H1 (cell line): ENCODE measurements at regions not wholly inside any gene's neighbourhood (a gene's known extent, or its start where the extent isn't known, plus 50 kb on each side); places are given as distances from the start of the nearest gene placed in this dataset.

Experiments used
- CTCF ChIA-PET: fragments of 300-600 bp; sonication (Branson Sonifier 250); formaldehyde crosslinking; loops from one replicate; lab custom pipeline; 2021; ENCODE audit not compliant: partially characterized antibody; lab: Charles Lee
- POLR2A ChIA-PET: fragments of 300-600 bp; sonication (Branson Sonifier 250); formaldehyde crosslinking; loops from one replicate; lab custom pipeline; 2021; ENCODE audit warnings: inconsistent platforms; ENCODE audit not compliant: partially characterized antibody; lab: Charles Lee
- DNase-seq, 2 experiments: peaks; one replicate each; pipeline versions ENCODE4 v3.0.0 to v3.0.0-alpha.2; 2010 to 2022; ENCODE audit warnings: low spot score in 2 of 2, low read depth in 1 of 2, mixed read lengths in 1 of 2
- FAIRE-seq: peaks from 2 replicates; lab custom pipeline; 2011; peaks lifted over from hg19 to GRCh38; lab: Jason Lieb, UNC
- H2AFZ ChIP-seq: 2 replicates; pipeline ENCODE4 v1.8.1; 2012; ENCODE audit warnings: low read length, inconsistent platforms
- H2AK5ac ChIP-seq: 2 replicates; pipeline ENCODE4 v1.6.1; 2013; ENCODE audit warnings: low read depth, low read length
- H2BK120ac ChIP-seq: replicated peaks from 2 replicates; pipeline ENCODE3; 2013; ENCODE audit warnings: low read depth, low read length, inconsistent platforms
- H2BK12ac ChIP-seq: 2 replicates; pipeline ENCODE4 v1.6.1; 2013; ENCODE audit warnings: low read depth, low read length
- H2BK15ac ChIP-seq: 2 replicates; pipeline ENCODE4 v1.6.1; 2013; ENCODE audit warnings: low read length
- H2BK20ac ChIP-seq: 2 replicates; pipeline ENCODE4 v1.6.1; 2013; ENCODE audit warnings: low read length
- H2BK5ac ChIP-seq: 2 replicates; pipeline ENCODE4 v1.6.1; 2013; ENCODE audit warnings: low read depth, low read length
- H3K14ac ChIP-seq: 2 replicates; pipeline ENCODE4 v1.6.1; 2013; ENCODE audit warnings: inconsistent platforms; ENCODE audit not compliant: insufficient read length
- H3K18ac ChIP-seq: 2 replicates; pipeline ENCODE4 v1.6.1; 2013; ENCODE audit warnings: low read length; ENCODE audit errors: extremely low read depth
- H3K23ac ChIP-seq: 2 replicates; pipeline ENCODE4 v1.6.1; 2013; ENCODE audit warnings: inconsistent platforms; ENCODE audit not compliant: insufficient read length
- H3K23me2 ChIP-seq: 2 replicates; pipeline ENCODE4 v1.6.1; 2013; ENCODE audit warnings: low read depth, low read length
- H3K27ac ChIP-seq: 2 replicates; pipeline ENCODE4 v1.6.1; 2011; ENCODE audit warnings: low read depth, low read length, inconsistent platforms
- H3K27me3 ChIP-seq, 4 experiments: replicated peaks in 1 of 4; 1 replicate in 1 of 4; 2 replicates in 3 of 4; pipeline versions ENCODE4 v1.6.1 to v1.8.1; 2011 to 2013; ENCODE audit warnings: low read length in 3 of 4, mild to moderate bottlenecking in 3 of 4, inconsistent platforms in 2 of 4, mixed read lengths in 2 of 4, moderate library complexity in 1 of 4; ENCODE audit not compliant: control insufficient read depth in 3 of 4, insufficient read depth in 3 of 4; ENCODE audit errors: extremely low read depth in 1 of 4
- H3K36me3 ChIP-seq, 4 experiments: 2 replicates each; pipeline versions ENCODE4 v1.6.1 to v1.8.1; 2011 to 2013; ENCODE audit warnings: mild to moderate bottlenecking in 4 of 4, low read length in 3 of 4, moderate library complexity in 2 of 4, control low read depth in 1 of 4, inconsistent platforms in 1 of 4; ENCODE audit not compliant: insufficient read depth in 4 of 4, control insufficient read depth in 2 of 4
- H3K4ac ChIP-seq: replicated peaks from 2 replicates; pipeline ENCODE3; 2013; ENCODE audit warnings: low read length, low read depth, mixed read lengths, inconsistent platforms; ENCODE audit not compliant: insufficient read length
- H3K4me1 ChIP-seq, 4 experiments: replicated peaks in 1 of 4; 1 replicate in 1 of 4; 2 replicates in 3 of 4; pipeline versions ENCODE4 v1.6.1 to v1.8.1; 2011 to 2013; ENCODE audit warnings: low read length in 3 of 4, inconsistent platforms in 2 of 4, mixed read lengths in 1 of 4; ENCODE audit not compliant: insufficient read depth in 4 of 4, control insufficient read depth in 3 of 4
- H3K4me2 ChIP-seq, 2 experiments: 2 replicates each; pipeline versions ENCODE4 v1.6.1 to v1.8.1; 2011 to 2013; ENCODE audit warnings: low read depth in 2 of 2, low read length in 2 of 2, control low read depth in 1 of 2, inconsistent platforms in 1 of 2, mild to moderate bottlenecking in 1 of 2; ENCODE audit not compliant: insufficient read depth in 1 of 2
- H3K4me3 ChIP-seq, 4 experiments: fragments of 200-600, 300-600 bp in 1 of 4; sonication (generic), shearing (Covaris generic), sonication (Bioruptor Twin) in 1 of 4; 2 replicates each; pipeline versions ENCODE4 v1.5.1 to v1.8.1; 2011 to 2016; ENCODE audit warnings: low read length in 4 of 4, low read depth in 3 of 4, control low read depth in 2 of 4, inconsistent platforms in 2 of 4, mild to moderate bottlenecking in 2 of 4, mixed read lengths in 1 of 4, moderate library complexity in 1 of 4; ENCODE audit not compliant: insufficient read depth in 2 of 4; ENCODE audit errors: extremely low read depth in 1 of 4
- H3K56ac ChIP-seq: replicated peaks from 2 replicates; pipeline ENCODE3; 2013; ENCODE audit warnings: low read depth, mild to moderate bottlenecking, mixed read lengths, low read length, inconsistent platforms; ENCODE audit not compliant: insufficient read length
- H3K79me1 ChIP-seq: 2 replicates; pipeline ENCODE4 v1.6.1; 2013; ENCODE audit warnings: low read depth, low read length, control low read depth
- H3K79me2 ChIP-seq, 2 experiments: 2 replicates each; pipeline versions ENCODE4 v1.6.1 to v1.8.1; 2012 to 2013; ENCODE audit warnings: low read length in 2 of 2, mild to moderate bottlenecking in 2 of 2, inconsistent platforms in 1 of 2; ENCODE audit not compliant: insufficient read depth in 2 of 2, control insufficient read depth in 1 of 2
- H3K9ac ChIP-seq, 4 experiments: replicated peaks in 1 of 4; 1 replicate in 1 of 4; 2 replicates in 3 of 4; pipeline versions ENCODE4 v1.6.1 to v1.8.1; 2011 to 2013; ENCODE audit warnings: low read depth in 3 of 4, low read length in 3 of 4, control low read depth in 2 of 4, mild to moderate bottlenecking in 2 of 4, moderate library complexity in 2 of 4, inconsistent platforms in 1 of 4; ENCODE audit errors: extremely low read depth in 1 of 4
- H3K9me3 ChIP-seq, 2 experiments: 2 replicates each; pipeline versions ENCODE4 v1.6.1 to v1.8.1; 2012 to 2013; ENCODE audit warnings: mild to moderate bottlenecking in 2 of 2, moderate library complexity in 2 of 2, control low read depth in 1 of 2, inconsistent platforms in 1 of 2, low read depth in 1 of 2, low read length in 1 of 2, mixed read lengths in 1 of 2; ENCODE audit not compliant: insufficient read depth in 2 of 2
- H4K20me1 ChIP-seq, 2 experiments: replicated peaks in 1 of 2; 2 replicates each; pipeline versions ENCODE3 to v1.8.1; 2011 to 2013; ENCODE audit warnings: inconsistent platforms in 2 of 2, low read length in 2 of 2, mild to moderate bottlenecking in 1 of 2; ENCODE audit not compliant: insufficient read depth in 2 of 2, control insufficient read depth in 1 of 2
- H4K5ac ChIP-seq: 2 replicates; pipeline ENCODE4 v1.6.1; 2013; ENCODE audit warnings: low read length, low read depth, mixed read lengths, inconsistent platforms; ENCODE audit not compliant: insufficient read length
- H4K8ac ChIP-seq: 2 replicates; pipeline ENCODE4 v1.8.0; 2013; ENCODE audit warnings: mild to moderate bottlenecking, moderate library complexity, low read length, inconsistent platforms; ENCODE audit not compliant: insufficient read depth; ENCODE audit errors: extremely low read depth
- H4K91ac ChIP-seq: replicated peaks from 2 replicates; pipeline ENCODE3; 2013; ENCODE audit warnings: low read length, mixed read lengths, inconsistent platforms; ENCODE audit not compliant: insufficient read length
- BCL11A ChIP-seq, 2 experiments: IDR thresholded peaks; one replicate each; pipeline ENCODE4 v1.6.1; 2011; ENCODE audit warnings: low read depth in 2 of 2, low read length in 2 of 2, mild to moderate bottlenecking in 2 of 2
- CTBP2 ChIP-seq: IDR thresholded peaks from 2 replicates; pipeline ENCODE4 v1.7.0; 2011; ENCODE audit warnings: borderline replicate concordance, mild to moderate bottlenecking, moderate library complexity, mixed read lengths, low read length; ENCODE audit not compliant: insufficient read depth, insufficient read length
- EP300 ChIP-seq, 2 experiments: IDR thresholded peaks; 1 replicate in 1 of 2; 2 replicates in 1 of 2; pipeline ENCODE4 v1.6.1; 2011 to 2012; ENCODE audit warnings: low read depth in 2 of 2, low read length in 2 of 2, mild to moderate bottlenecking in 2 of 2, borderline replicate concordance in 1 of 2, inconsistent platforms in 1 of 2, moderate library complexity in 1 of 2
- EZH2 ChIP-seq: fragments of 200-600 bp; sonication (generic); IDR thresholded peaks from 2 replicates; pipeline ENCODE4 v1.7.1; 2012; ENCODE audit warnings: low read depth, mild to moderate bottlenecking, moderate library complexity, low read length, inconsistent platforms; ENCODE audit not compliant: severe bottlenecking
- JUN ChIP-seq: IDR thresholded peaks from 2 replicates; pipeline ENCODE4 v1.6.1; 2011; ENCODE audit warnings: low read depth, mild to moderate bottlenecking, improper control_type of control experiment, low read length
- MAFK ChIP-seq: IDR thresholded peaks from 2 replicates; pipeline ENCODE4 v1.6.1; 2012; ENCODE audit warnings: low read depth, mild to moderate bottlenecking, improper control_type of control experiment, low read length
- POLR2A ChIP-seq, 2 experiments: IDR thresholded peaks; 1 replicate in 1 of 2; 2 replicates in 1 of 2; pipeline ENCODE4 v1.6.1; 2011; ENCODE audit warnings: low read depth in 2 of 2, low read length in 2 of 2, mild to moderate bottlenecking in 2 of 2; ENCODE audit errors: control extremely low read depth in 1 of 2
- RBBP5 ChIP-seq: IDR thresholded peaks from 2 replicates; pipeline ENCODE4 v1.7.1; 2012; ENCODE audit warnings: low read depth, mild to moderate bottlenecking, inconsistent platforms, low read length, moderate library complexity, borderline replicate concordance
- SIN3A ChIP-seq, 2 experiments: IDR thresholded peaks in 1 of 2; conservative IDR thresholded peaks in 1 of 2; 2 replicates each; pipeline ENCODE4 v1.6.1; 2011 to 2012; ENCODE audit warnings: low read length in 2 of 2, improper control_type of control experiment in 1 of 2, low read depth in 1 of 2, mild to moderate bottlenecking in 1 of 2
- SP4 ChIP-seq: IDR thresholded peaks from 2 replicates; pipeline ENCODE4 v1.6.1; 2012; ENCODE audit warnings: low read length, inconsistent platforms
- TAF7 ChIP-seq: optimal IDR thresholded peaks from 2 replicates; pipeline ENCODE3; 2011; ENCODE audit warnings: low read depth, mild to moderate bottlenecking, inconsistent platforms, low read length, moderate library complexity, borderline replicate concordance
- TCF12 ChIP-seq: IDR thresholded peaks from 2 replicates; pipeline ENCODE4 v1.6.1; 2011; ENCODE audit warnings: low read depth, mild to moderate bottlenecking, low read length
- WGBS, 2 experiments: shearing (Covaris generic) in 1 of 2; methylation state at CpG; one replicate each; pipeline versions ENCODE4 v1.1.6 to v1.1.7; 2013 to 2015; ENCODE audit warnings: low lambda C conversion rate in 2 of 2, mixed read lengths in 2 of 2, inconsistent platforms in 1 of 2, low coverage in 1 of 2, missing lambda C conversion rate in 1 of 2; ENCODE audit not compliant: insufficient replicate concordance in 2 of 2, insufficient coverage in 1 of 2, insufficient read length in 1 of 2; ENCODE audit errors: extremely low coverage in 1 of 2, missing lambda C conversion rate in 1 of 2; 5-methylcytosine and 5-hydroxymethylcytosine counted together

- FAIRE-seq, result no peak
Measured at GRCh38 chr10:2589196-2589595, 478.2 kb upstream of the PFKP start.

More at GRCh38 chr10:2589196-2589595, 478.2 kb upstream of the PFKP start:
- Histone ChIP-seq H3K4ac (no peak overlapping the region), H3K23ac (no peak overlapping the region), H4K91ac (no peak overlapping the region), H2BK5ac (no peak overlapping the region), H3K36me3 (no peaks in the 10 kb centered on the region), H3K4me3 (no peak overlapping the region), H2BK20ac (no peak overlapping the region), H2AK5ac (no peak overlapping the region), H3K4me2 (no peak overlapping the region), H3K9ac (no peak overlapping the region), H2AFZ (no peak overlapping the region), H2BK15ac (no peak overlapping the region), H2BK12ac (no peak overlapping the region), H3K18ac (no peak overlapping the region), H3K14ac (no peak overlapping the region), H3K27ac (no peak overlapping the region), H4K5ac (no peak overlapping the region), H3K56ac (no peak overlapping the region), H2BK120ac (no peak overlapping the region), H4K8ac (no peak overlapping the region), H3K4me1 (no peaks in the 10 kb centered on the region), H4K20me1 (no peaks in the 10 kb centered on the region), H3K27me3 (peaks cover 0 to 1% (median 0%) of the 10 kb centered on the region in 4 experiments; a peak in 1 of 7 replicates), H3K23me2 (no peaks in the 10 kb centered on the region), H3K9me3 (no peaks in the 10 kb centered on the region), H3K79me2 (no peaks in the 10 kb centered on the region), H3K79me1 (no peaks in the 10 kb centered on the region)
- CTCF ChIA-PET, result no interaction called here
- 89% methylated on average over 5 of the region's 5 CpGs; no CpG with 5 or more reads in 1 of the 2 experiments for WGBS, 2 experiments
- no peak for DNase-seq
- POLR2A ChIA-PET, result no interaction called here
- TF ChIP-seq POLR2A (IDR thresholded peaks at IDR 0.05; ENCODE audit: control extremely low read depth in 1 of 2, low read depth in 2 of 2, low read length in 2 of 2) (no peak), TAF7 (no peak), SP4 (no peak), MAFK (no peak), JUN (no peak), SIN3A (conservative IDR thresholded peaks at IDR 0.05 in 1 of 2, IDR thresholded peaks at IDR 0.05 in 1 of 2; ENCODE audit: low read depth in 1 of 2, low read length in 2 of 2) (no peak), RBBP5 (no peak), BCL11A (IDR thresholded peaks at IDR 0.05; ENCODE audit: low read depth in 2 of 2, low read length in 2 of 2) (no peak), CTBP2 (no peak), EZH2 (no peak), EP300 (IDR thresholded peaks at IDR 0.05; ENCODE audit: borderline replicate concordance in 1 of 2, low read depth in 2 of 2, low read length in 2 of 2) (no peak), TCF12 (no peak)
